ENCODE measurements at regions not wholly inside any gene's neighbourhood (a gene's known extent, or its start where the extent isn't known, plus 50 kb on each side); places are given as distances from the start of the nearest gene placed in this dataset.

- Histone ChIP-seq H3K9me3 (ENCODE audit: insufficient read depth, low read length, severe bottlenecking) (no peaks in the 10 kb centered on the region), H3K4me1 (ENCODE audit: insufficient read depth, low read length) (no peaks in the 10 kb centered on the region), H3K9ac (ENCODE audit: low read depth, low read length) (no peak overlapping the region), H2AFZ (ENCODE audit: low read depth, low read length) (no peak overlapping the region), H3K4me2 (ENCODE audit: insufficient read depth, low read length) (no peak overlapping the region), H3K27me3 (ENCODE audit: insufficient read depth, low read length, poor library complexity) (peaks cover 18% of the 10 kb centered on the region), H3K4me3 (ENCODE audit: low read depth in 1 of 2, low read length in 2 of 2) (no peak overlapping the region), H3K36me3 (ENCODE audit: insufficient read depth, low read length) (no peaks in the 10 kb centered on the region), H3K27ac (ENCODE audit: low read length) (no peak overlapping the region), H4K20me1 (ENCODE audit: insufficient read depth, low read length) (no peaks in the 10 kb centered on the region), H3K79me2 (ENCODE audit: insufficient read depth, low read length) (no peaks in the 10 kb centered on the region)
- DNase-seq (no peak), ATAC-seq (ENCODE audit: insufficient read depth, low read depth) (no peak)
- TF ChIP-seq EZH2 (IDR thresholded peaks at IDR 0.05; ENCODE audit: borderline replicate concordance, low read depth, low read length, severe bottlenecking) (no peak), CTCF (IDR thresholded peaks at IDR 0.05; ENCODE audit: borderline replicate concordance, extremely low read depth, low read length, poor library complexity, severe bottlenecking) (no peak)
Observed at GRCh38 chr11:15663777-15664218, 549.1 kb downstream of the INSC start.

- TF ChIP-seq EZH2 (IDR thresholded peaks at IDR 0.05; ENCODE audit: borderline replicate concordance, low read depth, low read length, severe bottlenecking) = no peak
- no peak for TF ChIP-seq CTCF (IDR thresholded peaks at IDR 0.05; ENCODE audit: borderline replicate concordance, extremely low read depth, low read length, poor library complexity, severe bottlenecking)
- no peak overlapping the region for H3K9ac ChIP-seq (ENCODE audit: low read depth, low read length)
- no peak for DNase-seq
Observed at GRCh38 chr11:15665368-15665871, 550.7 kb downstream of the INSC start.

GRCh38 chr11:15667127-15667725 lies 552.5 kb downstream of the INSC start:
- Histone ChIP-seq H3K9ac (ENCODE audit: low read depth, low read length) (no peak overlapping the region), H3K79me2 (ENCODE audit: insufficient read depth, low read length) (no peaks in the 10 kb centered on the region), H3K36me3 (ENCODE audit: insufficient read depth, low read length) (no peaks in the 10 kb centered on the region), H3K27ac (ENCODE audit: low read length) (no peak overlapping the region), H4K20me1 (ENCODE audit: insufficient read depth, low read length) (no peaks in the 10 kb centered on the region), H3K4me2 (ENCODE audit: insufficient read depth, low read length) (no peak overlapping the region), H3K4me1 (ENCODE audit: insufficient read depth, low read length) (no peaks in the 10 kb centered on the region), H3K4me3 (ENCODE audit: low read depth in 1 of 2, low read length in 2 of 2) (no peak overlapping the region), H3K9me3 (ENCODE audit: insufficient read depth, low read length, severe bottlenecking) (no peaks in the 10 kb centered on the region), H2AFZ (ENCODE audit: low read depth, low read length) (no peak overlapping the region), H3K27me3 (ENCODE audit: insufficient read depth, low read length, poor library complexity) (peaks cover 9% of the 10 kb centered on the region)
- ATAC-seq (ENCODE audit: insufficient read depth, low read depth) = no peak
- TF ChIP-seq EZH2 (IDR thresholded peaks at IDR 0.05; ENCODE audit: borderline replicate concordance, low read depth, low read length, severe bottlenecking) (no peak), CTCF (IDR thresholded peaks at IDR 0.05; ENCODE audit: borderline replicate concordance, extremely low read depth, low read length, poor library complexity, severe bottlenecking) (no peak)
- no peak for DNase-seq

More at GRCh38 chr11:15665368-15665871, 550.7 kb downstream of the INSC start:
- Histone ChIP-seq H3K4me1 (ENCODE audit: insufficient read depth, low read length) (no peaks in the 10 kb centered on the region), H3K4me2 (ENCODE audit: insufficient read depth, low read length) (no peak overlapping the region), H3K27me3 (ENCODE audit: insufficient read depth, low read length, poor library complexity) (peaks cover 9% of the 10 kb centered on the region), H4K20me1 (ENCODE audit: insufficient read depth, low read length) (no peaks in the 10 kb centered on the region), H2AFZ (ENCODE audit: low read depth, low read length) (no peak overlapping the region), H3K27ac (ENCODE audit: low read length) (no peak overlapping the region), H3K4me3 (ENCODE audit: low read depth in 1 of 2, low read length in 2 of 2) (no peak overlapping the region), H3K9me3 (ENCODE audit: insufficient read depth, low read length, severe bottlenecking) (no peaks in the 10 kb centered on the region), H3K79me2 (ENCODE audit: insufficient read depth, low read length) (no peaks in the 10 kb centered on the region), H3K36me3 (ENCODE audit: insufficient read depth, low read length) (no peaks in the 10 kb centered on the region)
- no peak for ATAC-seq (ENCODE audit: insufficient read depth, low read depth)
